Heart left ventricle (tissue), 16 donors: ENCODE measurements at regions not wholly inside any gene's neighbourhood (a gene's known extent, or its start where the extent isn't known, plus 50 kb on each side); places are given as distances from the start of the nearest gene placed in this dataset.
"Not testable (repeated sequence)": the region's sequence is repeated elsewhere in the genome, so short reads cannot be mapped to it uniquely, and the experiment has no call there.

Experiments
- ATAC-seq, 4 donors: fragments of 200-7000 bp; cut with Tn5 transposase; one replicate each; pipeline ENCODE4 v1.9.1; 2020 to 2022; ENCODE audit warnings: moderate library complexity in 4 of 4, mild to moderate bottlenecking in 3 of 4, moderate number of reproducible peaks in 1 of 4
- DNase-seq, 5 donors: peaks; one replicate each; pipeline ENCODE4 v3.0.0-alpha.2; 2020
- H3K27ac ChIP-seq, 12 donors: fragments of 200-600 bp; sonication (generic) in 4 of 12; one replicate each; pipeline versions ENCODE4 v1.5.0 to v1.8.0; 2016 to 2022; ENCODE audit warnings: mild to moderate bottlenecking in 2 of 12
- H3K27me3 ChIP-seq, 9 donors: fragments of 200-600 bp; sonication (generic) in 2 of 9; one replicate each; pipeline versions ENCODE4 v1.5.1 to v1.8.0; 2016 to 2022; ENCODE audit warnings: mild to moderate bottlenecking in 3 of 9
- H3K36me3 ChIP-seq, 9 donors: fragments of 200-600 bp; sonication (generic) in 2 of 9; one replicate each; pipeline versions ENCODE4 v1.5.0 to v1.8.0; 2018 to 2022; ENCODE audit warnings: mild to moderate bottlenecking in 2 of 9
- H3K4me1 ChIP-seq, 12 donors: fragments of 200-600 bp; sonication (generic) in 4 of 12; one replicate each; pipeline versions ENCODE4 v1.5.0 to v1.8.0; 2016 to 2022; ENCODE audit warnings: mild to moderate bottlenecking in 3 of 12
- H3K4me3 ChIP-seq, 12 donors: fragments of 200-600 bp; sonication (generic) in 4 of 12; one replicate each; pipeline versions ENCODE4 v1.5.0 to v1.8.0; 2017 to 2022; ENCODE audit warnings: mild to moderate bottlenecking in 9 of 12, moderate library complexity in 4 of 12
- H3K9me3 ChIP-seq, 12 donors: fragments of 200-600 bp; sonication (generic) in 4 of 12; one replicate each; pipeline versions ENCODE4 v1.5.0 to v1.8.0; 2016 to 2022; ENCODE audit warnings: mild to moderate bottlenecking in 1 of 12
- POLR2A ChIP-seq, 2 donors: fragments of 450-650 bp; IDR thresholded peaks; one replicate each; pipeline ENCODE4 v1.6.1; 2017; ENCODE audit warnings: antibody characterized with exemption in 2 of 2, mild to moderate bottlenecking in 2 of 2, moderate library complexity in 2 of 2
- WGBS, 4 donors: extraction: QIAGEN DNeasy Blood & Tissue Kit in 2 of 4; methylation state at CpG; one replicate each; pipeline versions ENCODE4 v1.1.5 to v1.1.7; 2013 to 2018; 5-methylcytosine and 5-hydroxymethylcytosine counted together
- intact Hi-C, 10 donors: fragments of 100-400 bp; cut with DNase I; formaldehyde crosslinking; loops; one replicate each; pipeline versions ENCODE4 v1.11.1 to v1.14.2; 2022
- TF ChIP-seq, protein P1 (sequence below), 12 donors: fragments of 200-600 bp; sonication (generic) in 4 of 12; IDR thresholded peaks; one replicate each; pipeline versions ENCODE4 v1.5.0 to v1.8.0; 2018 to 2022; ENCODE audit warnings: antibody characterized with exemption in 12 of 12, mild to moderate bottlenecking in 5 of 12
- donor health status: ischemic (EF 13 %, LVEDD 7.1; RV severe dilation, severe dysfunction).
- donor health status: healthy with polysubstance abuse.
- donor health status: DM: no; HTN: yes; CAD: no.
- donor health status: DM: no; HTN: no; CAD: no.
- donor health status: ischemic (EF 25% LVEDD 6.9; RV normal size, moderate dysfunction).
- donor health status: ischemic (EF 25% LVEDD 5.7; RV mildly dilated, moderate dysfunction).
- donor health status: healthy.
- donor health status: DM: yes; HTN: yes; CAD: no.
- donor health status: ischemic (EF 35%, LVEDD 5.7; RV mildly dilated, moderate dysfunction).
- donor health status: nonischemic (EF 11% LVEDD 7.7; RV severe dilation, severe dysfunction).
- donor health status: DM: yes; HTN: yes; CAD: no.
- donor health status: PGD.
- donor health status: ischemic (EF 29% LVEDD 5.4; RV normal size, mild dysfunction).
- donor health status: nonischemic (EF 23%, LVEDD 6.1; RV moderate dilation, normal function).

- intact Hi-C loops: loop anchor here in 1 of 10 donors (10.0 kb wide), 1 partner anchor 61 kb away; no protein-coding TSS in a partner anchor
- H3K27ac ChIP-seq: no peak overlapping the region
- H3K36me3 ChIP-seq: no peaks in the 10 kb centered on the region
- no peak for DNase-seq
- no peaks in the 10 kb centered on the region for H3K27me3 ChIP-seq
- H3K4me1 ChIP-seq: no peaks in the 10 kb centered on the region
- WGBS, 4 donors: 70 to 84% (median 77%) methylated on average over 4 of the region's 4 CpGs
- H3K4me3 ChIP-seq: no peak overlapping the region
- peaks cover 0 to 7% (median 0%) of the 10 kb centered on the region in 12 donors for H3K9me3 ChIP-seq
- TF ChIP-seq, protein P1, sequence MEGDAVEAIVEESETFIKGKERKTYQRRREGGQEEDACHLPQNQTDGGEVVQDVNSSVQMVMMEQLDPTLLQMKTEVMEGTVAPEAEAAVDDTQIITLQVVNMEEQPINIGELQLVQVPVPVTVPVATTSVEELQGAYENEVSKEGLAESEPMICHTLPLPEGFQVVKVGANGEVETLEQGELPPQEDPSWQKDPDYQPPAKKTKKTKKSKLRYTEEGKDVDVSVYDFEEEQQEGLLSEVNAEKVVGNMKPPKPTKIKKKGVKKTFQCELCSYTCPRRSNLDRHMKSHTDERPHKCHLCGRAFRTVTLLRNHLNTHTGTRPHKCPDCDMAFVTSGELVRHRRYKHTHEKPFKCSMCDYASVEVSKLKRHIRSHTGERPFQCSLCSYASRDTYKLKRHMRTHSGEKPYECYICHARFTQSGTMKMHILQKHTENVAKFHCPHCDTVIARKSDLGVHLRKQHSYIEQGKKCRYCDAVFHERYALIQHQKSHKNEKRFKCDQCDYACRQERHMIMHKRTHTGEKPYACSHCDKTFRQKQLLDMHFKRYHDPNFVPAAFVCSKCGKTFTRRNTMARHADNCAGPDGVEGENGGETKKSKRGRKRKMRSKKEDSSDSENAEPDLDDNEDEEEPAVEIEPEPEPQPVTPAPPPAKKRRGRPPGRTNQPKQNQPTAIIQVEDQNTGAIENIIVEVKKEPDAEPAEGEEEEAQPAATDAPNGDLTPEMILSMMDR (IDR thresholded peaks at IDR 0.05): no peak
- TF ChIP-seq POLR2A (IDR thresholded peaks at IDR 0.05): no peak
- no peak for ATAC-seq
These were observed 73.4 kb upstream of the TMEM252 start for GRCh38 chr9:68614121-68614520.

GRCh38 chr9:68617011-68617410, 76.3 kb upstream of the TMEM252 start:
- not testable (repeated sequence) for DNase-seq, H3K27me3 ChIP-seq, ATAC-seq, H3K27ac ChIP-seq, H3K36me3 ChIP-seq, H3K4me1 ChIP-seq, H3K4me3 ChIP-seq, H3K9me3 ChIP-seq
- 90 to 96% (median 95%) methylated on average over 18 to 32 of the region's 32 CpGs; no CpG with 5 or more reads in 1 of the 4 donors for WGBS, 4 donors
- intact Hi-C loops: loop anchor here in 1 of 10 donors (10.0 kb wide), 1 partner anchor 58 kb away; no protein-coding TSS in a partner anchor

DNA sequence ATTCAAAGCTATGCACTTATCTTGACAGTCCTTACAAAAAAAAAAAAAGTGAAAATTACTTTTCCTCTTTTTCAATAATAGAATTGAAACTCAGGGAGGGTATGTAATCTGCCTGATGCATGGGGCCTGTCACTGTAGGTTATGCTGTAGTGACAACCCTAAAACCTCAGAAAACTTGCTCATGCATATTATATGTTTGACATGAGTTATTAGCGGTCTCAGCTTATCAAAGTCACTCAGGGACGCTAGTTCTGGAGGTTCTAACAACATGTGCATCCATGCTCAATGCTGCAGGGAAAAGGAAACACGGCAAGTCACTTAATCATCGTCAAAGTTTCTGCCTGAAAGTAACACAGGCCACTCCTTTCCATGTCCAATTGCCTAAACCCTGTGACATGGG, 78.4 kb upstream of the TMEM252 start:
- 75 to 88% (median 83%) methylated on average over 4 of the region's 4 CpGs for WGBS, 4 donors
- ATAC-seq (no peak), DNase-seq (no peak)
- Histone ChIP-seq H3K4me3 (no peak overlapping the region), H3K4me1 (no peaks in the 10 kb centered on the region), H3K9me3 (peaks cover 0 to 7% (median 0%) of the 10 kb centered on the region in 12 donors), H3K27ac (no peak overlapping the region), H3K36me3 (no peaks in the 10 kb centered on the region), H3K27me3 (no peaks in the 10 kb centered on the region)
- TF ChIP-seq, protein P1 (IDR thresholded peaks at IDR 0.05): no peak
- no peak for TF ChIP-seq POLR2A (IDR thresholded peaks at IDR 0.05)
- intact Hi-C loops: loop anchor here in 1 of 10 donors (10.0 kb wide), 1 partner anchor 56 kb away; no protein-coding TSS in a partner anchor

- no peak for DNase-seq
- Histone ChIP-seq H3K36me3 (no peaks in the 10 kb centered on the region), H3K27me3 (no peaks in the 10 kb centered on the region), H3K4me3 (no peak overlapping the region), H3K27ac (no peak overlapping the region), H3K9me3 (peaks cover 0 to 7% (median 0%) of the 10 kb centered on the region in 12 donors), H3K4me1 (no peaks in the 10 kb centered on the region)
- 59 to 86% (median 79%) methylated on average over 1 of the region's 1 CpG for WGBS, 4 donors
- no peak for ATAC-seq
- TF ChIP-seq, protein P1 (IDR thresholded peaks at IDR 0.05): no peak
- TF ChIP-seq POLR2A (IDR thresholded peaks at IDR 0.05): no peak
- intact Hi-C loops: loop anchor here in 4 of 10 donors (10.0 kb wide), 2 partner anchors 55 to 65 kb away; no protein-coding TSS in a partner anchor
These were observed 79.0 kb upstream of the TMEM252 start for GRCh38 chr9:68619636-68620035.

- intact Hi-C loops: loop anchor here in 3 of 10 donors (10.0 kb wide), 2 partner anchors 49 to 59 kb away; no protein-coding TSS in a partner anchor
- H3K27ac ChIP-seq: no peak overlapping the region
- peaks cover 0 to 11% (median 0%) of the 10 kb centered on the region in 12 donors for H3K4me1 ChIP-seq
- no peak for TF ChIP-seq POLR2A (IDR thresholded peaks at IDR 0.05)
- TF ChIP-seq, protein P1 (IDR thresholded peaks at IDR 0.05): no peak
- ATAC-seq (no peak), DNase-seq (no peak)
- H3K9me3 ChIP-seq: no peaks in the 10 kb centered on the region
- no peaks in the 10 kb centered on the region for H3K36me3 ChIP-seq
- H3K4me3 ChIP-seq: no peak overlapping the region
- 64 to 90% (median 84%) methylated on average over 5 of the region's 5 CpGs for WGBS, 4 donors
- no peaks in the 10 kb centered on the region for H3K27me3 ChIP-seq
These were observed 79.5 kb upstream of the PIP5K1B start for GRCh38 chr9:68625559-68625958.
